SK-N-MC (cell line): ENCODE measurements at regions not wholly inside any gene's neighbourhood (a gene's known extent, or its start where the extent isn't known, plus 50 kb on each side); places are given as distances from the start of the nearest gene placed in this dataset.

ENCODE experiments used
- DNase-seq: peaks from one replicate; pipeline ENCODE4 v3.0.0-alpha.2; 2011; ENCODE audit warnings: low read depth, low spot score
- H3K27ac ChIP-seq: fragments of 200-600 bp; sonication (generic); 2 replicates; pipeline ENCODE4 v1.5.1; 2016; ENCODE audit warnings: mixed run types
- H3K36me3 ChIP-seq: fragments of 200-600 bp; sonication (generic); 2 replicates; pipeline ENCODE4 v1.6.1; 2017; ENCODE audit warnings: antibody characterized with exemption, low read length, mixed read lengths; ENCODE audit not compliant: insufficient read depth
- H3K4me3 ChIP-seq: fragments of 200-600 bp; sonication (generic); 2 replicates; pipeline ENCODE4 v1.5.1; 2016
- H3K9ac ChIP-seq: fragments of 200-600 bp; sonication (generic); 2 replicates; pipeline ENCODE4 v1.8.0; 2017; ENCODE audit warnings: mixed run types, mixed read lengths; ENCODE audit not compliant: insufficient read length
- H3K9me3 ChIP-seq: fragments of 200-600 bp; sonication (generic); 2 replicates; pipeline ENCODE4 v1.6.1; 2017; ENCODE audit warnings: low read depth, mild to moderate bottlenecking, antibody characterized with exemption, low read length, moderate library complexity, mixed read lengths
- EZH2 ChIP-seq: fragments of 200-600 bp; sonication (generic); IDR thresholded peaks from one replicate; pipeline ENCODE4 v1.6.1; 2017; ENCODE audit warnings: antibody characterized with exemption
- FOXP2 ChIP-seq: optimal IDR thresholded peaks from 2 replicates; pipeline ENCODE3; 2011; ENCODE audit warnings: mild to moderate bottlenecking, moderate library complexity; ENCODE audit not compliant: insufficient read depth; ENCODE audit errors: extremely low read length, control extremely low read depth
- POLR2AphosphoS5 ChIP-seq: IDR thresholded peaks from 2 replicates; pipeline ENCODE4 v1.6.1; 2012; ENCODE audit warnings: mild to moderate bottlenecking, low read depth, low read length, borderline replicate concordance

DNA sequence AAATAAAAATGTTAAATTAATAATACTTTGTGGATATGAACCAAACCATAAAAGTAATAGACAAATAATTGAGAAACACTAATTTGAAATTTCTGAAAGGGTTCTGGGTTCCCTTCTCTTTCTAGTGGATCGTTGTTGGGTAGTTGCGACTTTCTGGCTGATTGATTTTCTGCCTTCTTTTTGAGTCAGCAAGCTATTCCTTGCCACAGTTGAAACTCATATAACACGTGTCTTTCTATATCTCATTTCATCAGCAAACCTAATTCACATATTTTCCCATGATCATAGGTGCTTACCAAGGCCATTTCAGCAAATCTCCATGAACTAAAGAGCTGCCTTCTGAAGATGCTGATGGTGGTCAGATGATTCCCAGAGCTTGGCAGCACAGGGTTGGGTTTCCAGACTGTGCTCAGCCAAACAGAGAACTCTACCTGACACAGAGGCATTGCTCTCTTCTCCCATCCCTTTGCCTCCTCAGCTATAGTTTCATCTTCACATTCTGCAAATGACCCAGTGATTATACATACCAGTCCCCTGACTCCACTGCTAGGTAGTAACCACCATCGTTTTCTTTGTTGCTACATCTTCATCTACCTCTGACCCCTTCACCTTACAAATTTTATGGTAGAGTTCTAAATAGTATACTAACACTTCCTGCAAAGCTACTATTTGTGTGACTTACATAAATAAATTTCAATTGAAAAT is 383.9 kb upstream of the DPH6 start:
- H3K9ac ChIP-seq = no peak overlapping the region
- H3K27ac ChIP-seq = no peak overlapping the region
- no peaks in the 10 kb centered on the region for H3K36me3 ChIP-seq
- H3K9me3 ChIP-seq = no peaks in the 10 kb centered on the region
- H3K4me3 ChIP-seq = no peak overlapping the region
- no peak for TF ChIP-seq FOXP2
- no peak for TF ChIP-seq EZH2
- TF ChIP-seq POLR2AphosphoS5 = no peak
- DNase-seq = no peak

GRCh38 chr15:35931799-35932341 is 385.9 kb upstream of the DPH6 start:
- Histone ChIP-seq H3K27ac (no peak overlapping the region), H3K4me3 (no peak overlapping the region), H3K36me3 (no peaks in the 10 kb centered on the region), H3K9me3 (no peaks in the 10 kb centered on the region), H3K9ac (no peak overlapping the region)
- no peak for DNase-seq
- no peak for TF ChIP-seq EZH2

DNA sequence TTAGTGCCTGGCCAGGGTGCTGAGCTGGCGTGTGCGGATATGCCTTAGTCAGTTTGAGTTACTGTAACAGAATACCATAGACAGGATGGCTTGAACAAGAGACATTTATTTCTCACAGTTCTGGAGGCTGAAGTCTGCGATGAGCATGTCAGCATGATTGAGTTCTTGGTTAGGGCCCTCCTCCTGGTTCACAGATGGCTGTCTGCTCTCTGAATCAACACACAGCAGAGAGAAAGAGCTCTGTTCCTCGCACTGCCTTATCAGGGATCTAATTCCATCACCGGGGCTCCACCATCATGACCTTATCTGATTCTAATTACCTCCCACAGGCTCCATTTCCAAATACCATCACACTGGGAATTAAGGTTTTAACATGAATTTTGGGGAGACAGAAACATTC is 386.6 kb upstream of the DPH6 start:
- Histone ChIP-seq H3K9ac (no peak overlapping the region), H3K27ac (no peak overlapping the region), H3K36me3 (no peaks in the 10 kb centered on the region), H3K9me3 (no peaks in the 10 kb centered on the region), H3K4me3 (no peak overlapping the region)
- no peak for TF ChIP-seq EZH2
- TF ChIP-seq FOXP2 = no peak
- TF ChIP-seq POLR2AphosphoS5 = no peak
- no peak for DNase-seq

DNA sequence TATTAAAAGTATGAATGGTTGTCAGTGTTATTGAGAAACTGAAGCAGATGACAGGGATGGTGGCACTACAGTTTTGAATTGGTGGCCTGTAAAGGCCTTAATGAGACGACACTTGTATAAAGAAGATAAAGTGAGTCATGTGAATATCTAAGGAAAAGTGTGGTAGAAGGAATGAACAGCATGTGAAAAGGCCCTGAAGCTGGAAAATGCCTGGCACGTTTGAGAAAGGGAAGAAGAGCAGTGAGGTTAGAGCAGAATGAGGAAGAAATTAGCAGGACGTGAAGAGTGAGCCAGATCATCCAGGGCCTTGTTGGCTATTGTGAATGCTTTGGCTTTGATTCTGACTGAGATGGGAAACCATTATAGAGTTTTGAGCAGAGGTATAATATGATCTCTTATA is 387.6 kb upstream of the DPH6 start:
- H3K4me3 ChIP-seq = no peak overlapping the region
- TF ChIP-seq FOXP2 (no peak), EZH2 (no peak), POLR2AphosphoS5 (no peak)
- H3K27ac ChIP-seq = no peak overlapping the region
- no peaks in the 10 kb centered on the region for H3K9me3 ChIP-seq
- H3K9ac ChIP-seq = no peak overlapping the region
- no peaks in the 10 kb centered on the region for H3K36me3 ChIP-seq
- DNase-seq = no peak

GRCh38 chr15:35934383-35935049 is 388.6 kb upstream of the DPH6 start:
- Histone ChIP-seq H3K9ac (no peak overlapping the region), H3K4me3 (no peak overlapping the region), H3K9me3 (no peaks in the 10 kb centered on the region), H3K27ac (no peak overlapping the region), H3K36me3 (no peaks in the 10 kb centered on the region)
- no peak for TF ChIP-seq POLR2AphosphoS5
- TF ChIP-seq EZH2 = no peak
- no peak for TF ChIP-seq FOXP2
- no peak for DNase-seq

GRCh38 chr15:35936284-35936683 is 390.3 kb upstream of the DPH6 start:
- no peak overlapping the region for H3K4me3 ChIP-seq
- TF ChIP-seq POLR2AphosphoS5 (no peak), EZH2 (no peak), FOXP2 (no peak)
- H3K9me3 ChIP-seq = no peaks in the 10 kb centered on the region
- no peak for DNase-seq
- H3K36me3 ChIP-seq = no peaks in the 10 kb centered on the region
- no peak overlapping the region for H3K27ac ChIP-seq
- H3K9ac ChIP-seq = no peak overlapping the region

DNA sequence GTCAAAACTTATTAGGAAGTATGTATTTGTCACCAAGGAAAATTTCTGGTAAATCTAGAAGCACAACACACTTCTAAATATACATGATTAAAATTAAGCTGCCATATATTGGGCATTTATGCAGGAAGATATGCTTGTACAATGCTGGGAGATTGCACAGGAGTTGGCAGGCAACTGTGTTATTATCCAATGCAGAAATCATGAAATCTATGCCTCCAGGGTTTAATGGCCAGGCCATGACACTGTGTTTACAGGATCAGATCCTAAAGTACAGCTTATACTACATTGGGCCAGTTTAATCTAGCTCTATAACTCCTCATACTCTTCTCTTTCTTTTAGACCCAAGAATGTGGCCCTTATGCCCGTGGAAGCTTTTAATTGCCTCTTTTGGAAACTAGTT is 391.4 kb upstream of the DPH6 start:
- Histone ChIP-seq H3K27ac (no peak overlapping the region), H3K36me3 (no peaks in the 10 kb centered on the region), H3K4me3 (no peak overlapping the region), H3K9me3 (no peaks in the 10 kb centered on the region), H3K9ac (no peak overlapping the region)
- TF ChIP-seq POLR2AphosphoS5 = no peak
- TF ChIP-seq EZH2 = no peak
- no peak for TF ChIP-seq FOXP2
- no peak for DNase-seq

GRCh38 chr15:35944945-35945585 is 399.1 kb upstream of the DPH6 start:
- DNase-seq = no peak
- Histone ChIP-seq H3K9me3 (no peaks in the 10 kb centered on the region), H3K36me3 (no peaks in the 10 kb centered on the region), H3K4me3 (no peak overlapping the region), H3K9ac (no peak overlapping the region), H3K27ac (no peak overlapping the region)
- TF ChIP-seq POLR2AphosphoS5 (no peak), EZH2 (no peak), FOXP2 (no peak)

DNA sequence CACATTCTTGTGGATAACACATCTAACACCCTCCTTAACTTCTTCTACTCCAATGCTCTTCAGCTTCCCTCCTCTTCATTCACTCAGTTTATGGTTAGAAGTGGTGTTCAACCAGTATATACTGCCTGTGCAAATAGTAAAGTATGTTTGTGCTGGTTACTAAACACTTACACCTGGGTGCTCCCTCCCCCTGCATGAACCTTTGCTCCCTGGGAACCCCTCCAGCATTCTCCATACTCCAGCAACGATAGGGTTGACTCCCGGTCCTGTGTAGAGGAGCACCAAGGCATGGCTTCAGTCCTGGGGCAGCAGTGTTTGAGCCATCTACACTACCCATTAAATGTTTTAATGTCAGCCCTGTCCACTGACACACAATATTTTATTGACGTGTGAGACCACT is 407.5 kb upstream of the DPH6 start:
- Histone ChIP-seq H3K9ac (no peak overlapping the region), H3K27ac (no peak overlapping the region), H3K36me3 (no peaks in the 10 kb centered on the region), H3K4me3 (no peak overlapping the region), H3K9me3 (no peaks in the 10 kb centered on the region)
- TF ChIP-seq EZH2 (no peak), POLR2AphosphoS5 (no peak), FOXP2 (no peak)
- DNase-seq = no peak
